OCI-LY7 (cell line): ENCODE measurements at regions not wholly inside any gene's neighbourhood (a gene's known extent, or its start where the extent isn't known, plus 50 kb on each side); places are given as distances from the start of the nearest gene placed in this dataset.

Source experiments
- BruUV-seq: library from RNA; stranded (reverse); fragments of 400-500 nt; replicated peaks from 2 replicates; lab custom pipeline; 2021; lab: Mats Ljungman, UMichigan
- CTCF ChIA-PET: fragments of 300-600 bp; sonication (Branson Sonifier 250); formaldehyde crosslinking; loops from one replicate; lab custom pipeline; 2022; ENCODE audit warnings: antibody characterized with exemption; ENCODE audit not compliant: unreplicated experiment; lab: Charles Lee
- POLR2A ChIA-PET: fragments of 300-600 bp; sonication (Branson Sonifier 250); formaldehyde crosslinking; loops from one replicate; lab custom pipeline; 2022; ENCODE audit warnings: antibody characterized with exemption; lab: Charles Lee
- DNase-seq: peaks from one replicate; pipeline ENCODE4 v3.0.0-alpha.2; 2015; ENCODE audit warnings: low spot score
- H2AFZ ChIP-seq: fragments of 200-600 bp; sonication (generic), shearing (Covaris generic); 2 replicates; pipeline ENCODE4 v1.6.1; 2014; ENCODE audit warnings: mild to moderate bottlenecking, antibody characterized with exemption, low read length, moderate library complexity
- H3K27ac ChIP-seq: fragments of 200-600 bp; sonication (generic); 2 replicates; pipeline ENCODE4 v1.5.1; 2014; ENCODE audit warnings: mixed run types, low read depth, mild to moderate bottlenecking, moderate library complexity, low read length, inconsistent platforms; ENCODE audit not compliant: poor library complexity, severe bottlenecking
- H3K36me3 ChIP-seq: fragments of 200-600 bp; sonication (generic); 2 replicates; pipeline ENCODE4 v1.6.1; 2014; ENCODE audit warnings: mild to moderate bottlenecking, antibody characterized with exemption, low read length, moderate library complexity, mixed read lengths; ENCODE audit not compliant: insufficient read depth
- H3K4me1 ChIP-seq: fragments of 200-600 bp; sonication (generic); 2 replicates; pipeline ENCODE4 v1.5.1; 2014; ENCODE audit warnings: mild to moderate bottlenecking, low read length; ENCODE audit not compliant: insufficient read depth, poor library complexity, severe bottlenecking
- H3K4me2 ChIP-seq: fragments of 200-600 bp; sonication (generic); 2 replicates; pipeline ENCODE4 v1.6.1; 2014; ENCODE audit warnings: mild to moderate bottlenecking, low read length
- H3K4me3 ChIP-seq: fragments of 200-600 bp; sonication (generic); 2 replicates; pipeline ENCODE4 v1.5.1; 2014; ENCODE audit warnings: mild to moderate bottlenecking, low read depth, low read length; ENCODE audit not compliant: poor library complexity, severe bottlenecking
- H3K79me2 ChIP-seq: fragments of 200-600 bp; sonication (generic); 2 replicates; pipeline ENCODE4 v1.6.1; 2016; ENCODE audit warnings: low read depth, mild to moderate bottlenecking, low read length, moderate library complexity, mixed read lengths; ENCODE audit not compliant: insufficient read depth
- H3K9me2 ChIP-seq: fragments of 200-600 bp; sonication (generic); 2 replicates; pipeline ENCODE4 v1.6.1; 2016; ENCODE audit warnings: mild to moderate bottlenecking, low read length, mixed read lengths; ENCODE audit not compliant: insufficient read depth
- H3K9me3 ChIP-seq: fragments of 200-600 bp; sonication (generic); 2 replicates; pipeline ENCODE4 v1.6.1; 2014; ENCODE audit warnings: mild to moderate bottlenecking, mixed run types, low read length, mixed read lengths
- H4K20me1 ChIP-seq: fragments of 200-600 bp; sonication (generic); 2 replicates; pipeline ENCODE4 v1.6.1; 2014; ENCODE audit warnings: mild to moderate bottlenecking, antibody characterized with exemption, low read length, moderate library complexity, mixed read lengths; ENCODE audit not compliant: insufficient read depth
- CTCF ChIP-seq: fragments of 200-600 bp; sonication (generic); conservative IDR thresholded peaks from 2 replicates; pipeline ENCODE4 v1.5.1; 2014; ENCODE audit warnings: mild to moderate bottlenecking, antibody characterized with exemption, low read length, moderate library complexity, mixed read lengths
- EZH2phosphoT487 ChIP-seq: fragments of 200-600 bp; sonication (generic); IDR thresholded peaks from 2 replicates; pipeline ENCODE4 v1.6.1; 2018; ENCODE audit warnings: low read depth, borderline replicate concordance, mild to moderate bottlenecking, mixed run types, antibody characterized with exemption, low read length, moderate library complexity, mixed read lengths
- intact Hi-C: fragments of 100-400 bp; cut with micrococcal nuclease; formaldehyde crosslinking; loops from one replicate; pipeline ENCODE4 v1.10.0; 2022; ENCODE audit not compliant: unreplicated experiment

GRCh38 chr3:157752956-157753786, 250.0 kb upstream of the VEPH1 start:
- CTCF ChIA-PET: no interaction called here
- DNase-seq: no peak

GRCh38 chr3:157752554-157752953, 249.3 kb upstream of the VEPH1 start:
- no peak overlapping the region for H3K27ac ChIP-seq
- no peak for DNase-seq
- no peaks in the 10 kb centered on the region for H4K20me1 ChIP-seq
- no peak overlapping the region for H3K4me2 ChIP-seq
- H3K9me2 ChIP-seq: no peaks in the 10 kb centered on the region
- H3K9me3 ChIP-seq: no peaks in the 10 kb centered on the region
- BruUV-seq: no TSS peak
- no peak overlapping the region for H3K4me3 ChIP-seq
- POLR2A ChIA-PET: no interaction called here
- no peaks in the 10 kb centered on the region for H3K4me1 ChIP-seq
- H2AFZ ChIP-seq: no peak overlapping the region
- CTCF ChIA-PET: no interaction called here
- H3K36me3 ChIP-seq: no peaks in the 10 kb centered on the region
- no peaks in the 10 kb centered on the region for H3K79me2 ChIP-seq
- intact Hi-C loops: no loop called here
- TF ChIP-seq EZH2phosphoT487 (no peak), CTCF (no peak)

More at GRCh38 chr3:157752956-157753786, 250.0 kb upstream of the VEPH1 start:
- no peaks in the 10 kb centered on the region for H3K9me2 ChIP-seq
- H3K36me3 ChIP-seq: no peaks in the 10 kb centered on the region
- H3K4me3 ChIP-seq: no peak overlapping the region
- H4K20me1 ChIP-seq: no peaks in the 10 kb centered on the region
- H3K79me2 ChIP-seq: no peaks in the 10 kb centered on the region
- no TSS peak for BruUV-seq
- H3K4me2 ChIP-seq: no peak overlapping the region
- no peak for TF ChIP-seq CTCF
- no peak for TF ChIP-seq EZH2phosphoT487
- H3K27ac ChIP-seq: no peak overlapping the region
- POLR2A ChIA-PET: interaction anchor here (0.7 kb wide), 2 partner anchors 42 to 115 kb away, joined by 4 to 5 read pairs; no protein-coding TSS in a partner anchor
- intact Hi-C loops: no loop called here
- no peaks in the 10 kb centered on the region for H3K9me3 ChIP-seq
- no peak overlapping the region for H2AFZ ChIP-seq
- no peaks in the 10 kb centered on the region for H3K4me1 ChIP-seq

- Histone ChIP-seq H2AFZ (no peak overlapping the region), H3K4me1 (no peaks in the 10 kb centered on the region), H3K36me3 (no peaks in the 10 kb centered on the region), H3K79me2 (no peaks in the 10 kb centered on the region), H4K20me1 (no peaks in the 10 kb centered on the region), H3K9me3 (no peaks in the 10 kb centered on the region), H3K27ac (no peak overlapping the region), H3K9me2 (no peaks in the 10 kb centered on the region), H3K4me2 (no peak overlapping the region), H3K4me3 (no peak overlapping the region)
- ChIA-PET CTCF (no interaction called here), POLR2A (no interaction called here)
- DNase-seq: no peak
- TF ChIP-seq EZH2phosphoT487 (no peak), CTCF (no peak)
- intact Hi-C loops: no loop called here
- no TSS peak for BruUV-seq
Observed at GRCh38 chr3:157751386-157751785, 248.2 kb upstream of the VEPH1 start.
